Jurkat, Clone E6-1 (cell line): ENCODE measurements at regions not wholly inside any gene's neighbourhood (a gene's known extent, or its start where the extent isn't known, plus 50 kb on each side); places are given as distances from the start of the nearest gene placed in this dataset.
"Not testable (repeated sequence)": the region's sequence is repeated elsewhere in the genome, so short reads cannot be mapped to it uniquely, and the experiment has no call there.

Experiments
- DNase-seq: peaks from one replicate; pipeline ENCODE4 v3.0.0-alpha.2; 2011; ENCODE audit warnings: low read depth, low spot score
- H3K4me3 ChIP-seq: 2 replicates; pipeline ENCODE4 v1.5.1; 2011; ENCODE audit warnings: mild to moderate bottlenecking, low read length, control low read depth, moderate library complexity

GRCh38 chr9:84493284-84493947 is 152.9 kb upstream of the SLC28A3 start:
- no peak overlapping the region for H3K4me3 ChIP-seq
- DNase-seq, result peak; percentile 1

DNA sequence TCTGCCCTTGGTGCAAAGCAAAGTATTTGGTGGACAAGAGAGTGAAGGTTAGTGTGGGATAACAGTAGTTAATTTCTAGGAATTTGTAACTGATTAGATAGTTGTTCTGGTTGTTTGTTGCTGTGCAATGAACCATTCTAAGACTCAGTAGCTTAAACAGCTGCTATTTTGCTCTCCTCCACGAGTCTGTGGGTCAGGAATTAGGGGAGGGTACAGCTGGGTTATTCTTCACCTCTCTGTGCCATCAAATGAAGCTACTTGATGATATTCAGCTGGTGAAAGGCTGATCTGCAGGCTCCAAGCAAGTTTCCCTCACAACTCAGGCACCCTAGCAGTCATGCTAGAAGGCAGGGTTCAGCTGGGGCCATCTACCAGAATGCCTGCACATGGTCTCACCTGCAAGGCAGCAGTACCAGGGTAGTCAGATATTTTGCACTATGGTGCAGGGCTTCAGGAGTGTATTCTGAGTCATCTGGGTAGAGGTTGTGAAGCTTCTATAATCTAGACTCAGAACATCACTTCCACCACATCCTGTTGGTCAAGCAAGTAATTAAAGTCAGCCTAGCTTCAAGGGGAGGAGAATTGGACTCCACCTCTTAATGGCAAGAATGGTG is 159.5 kb upstream of the SLC28A3 start:
- DNase-seq, result no peak
- no peak overlapping the region for H3K4me3 ChIP-seq

GRCh38 chr9:84500826-84501225 is 160.3 kb upstream of the SLC28A3 start:
- no peak for DNase-seq
- no peak overlapping the region for H3K4me3 ChIP-seq

GRCh38 chr9:84501587-84501986 is 161.0 kb upstream of the SLC28A3 start:
- H3K4me3 ChIP-seq, result no peak overlapping the region
- DNase-seq, result no peak

- DNase-seq, result no peak
- H3K4me3 ChIP-seq, result no peak overlapping the region
Measured at GRCh38 chr9:84502066-84502465, 161.5 kb upstream of the SLC28A3 start.

GRCh38 chr9:84504360-84504759 is 163.8 kb upstream of the SLC28A3 start:
- H3K4me3 ChIP-seq, result no peak overlapping the region
- DNase-seq, result no peak

GRCh38 chr9:84511651-84512050 is 157.9 kb upstream of the NTRK2 start:
- no peak overlapping the region for H3K4me3 ChIP-seq
- DNase-seq, result no peak

GRCh38 chr9:84512493-84512892 is 157.0 kb upstream of the NTRK2 start:
- no peak overlapping the region for H3K4me3 ChIP-seq
- no peak for DNase-seq

GRCh38 chr9:84513473-84513872 is 156.1 kb upstream of the NTRK2 start:
- DNase-seq, result no peak
- H3K4me3 ChIP-seq, result no peak overlapping the region

DNA sequence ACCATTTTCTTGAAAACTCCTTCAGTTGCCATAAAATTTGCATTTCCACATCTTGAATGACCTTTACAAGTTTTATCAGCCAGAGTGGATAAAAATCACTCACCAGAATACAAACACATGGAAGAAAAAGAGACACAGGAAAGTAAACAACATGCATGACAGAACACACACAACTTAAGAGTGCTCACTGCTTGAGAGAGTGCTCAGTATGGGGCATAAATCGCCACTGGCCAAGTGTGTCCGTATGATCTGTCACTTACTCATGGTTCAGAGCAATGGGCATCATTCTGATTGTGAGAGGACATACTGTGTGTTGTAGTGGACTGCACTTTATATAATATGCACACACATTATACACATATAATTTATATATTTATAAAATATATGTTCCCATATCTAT is 155.6 kb upstream of the NTRK2 start:
- DNase-seq, result no peak
- H3K4me3 ChIP-seq, result no peak overlapping the region

GRCh38 chr9:84514421-84514820 is 155.1 kb upstream of the NTRK2 start:
- no peak overlapping the region for H3K4me3 ChIP-seq
- no peak for DNase-seq

- H3K4me3 ChIP-seq, result no peak overlapping the region
- no peak for DNase-seq
Measured at GRCh38 chr9:84517026-84517425, 152.5 kb upstream of the NTRK2 start.

DNA sequence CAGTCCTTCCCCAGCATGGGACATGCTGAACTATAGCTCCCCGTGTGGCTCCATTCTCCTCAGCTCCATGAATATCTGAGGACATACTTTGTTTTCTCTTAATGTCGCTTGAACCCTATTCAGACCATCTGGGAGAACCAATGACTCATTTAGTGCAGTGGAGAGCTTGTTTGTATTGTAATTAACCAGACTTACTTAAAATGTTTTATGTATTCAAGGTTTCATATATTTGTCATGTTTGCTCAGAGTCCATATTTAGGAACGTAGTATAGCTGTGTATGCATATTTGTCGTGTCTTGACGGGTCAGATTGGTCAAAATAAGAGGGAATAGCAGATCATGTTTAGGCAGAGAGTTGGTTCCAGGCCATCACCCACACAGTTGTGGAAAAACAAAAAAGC is 150.1 kb upstream of the NTRK2 start:
- DNase-seq, result no peak
- no peak overlapping the region for H3K4me3 ChIP-seq

DNA sequence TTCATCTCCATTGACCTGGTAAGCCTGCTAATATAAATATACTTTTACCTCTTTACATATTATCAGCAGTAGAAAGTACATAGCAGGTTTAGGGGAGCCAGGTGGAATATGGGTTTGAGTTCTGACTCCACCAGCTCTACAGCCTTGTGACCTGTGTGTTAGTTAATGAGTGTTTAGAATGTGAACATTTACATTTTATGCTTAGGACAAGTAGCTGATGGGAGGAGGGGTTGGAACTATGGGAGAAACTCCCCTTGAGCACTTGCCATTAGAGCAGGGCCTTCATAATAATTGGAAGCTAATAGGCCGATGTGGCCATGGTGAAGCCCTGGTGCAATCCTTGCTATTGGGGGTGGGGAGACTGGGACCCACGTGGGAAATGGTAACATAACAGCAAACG is 148.3 kb upstream of the NTRK2 start:
- H3K4me3 ChIP-seq, result no peak overlapping the region
- no peak for DNase-seq

DNA sequence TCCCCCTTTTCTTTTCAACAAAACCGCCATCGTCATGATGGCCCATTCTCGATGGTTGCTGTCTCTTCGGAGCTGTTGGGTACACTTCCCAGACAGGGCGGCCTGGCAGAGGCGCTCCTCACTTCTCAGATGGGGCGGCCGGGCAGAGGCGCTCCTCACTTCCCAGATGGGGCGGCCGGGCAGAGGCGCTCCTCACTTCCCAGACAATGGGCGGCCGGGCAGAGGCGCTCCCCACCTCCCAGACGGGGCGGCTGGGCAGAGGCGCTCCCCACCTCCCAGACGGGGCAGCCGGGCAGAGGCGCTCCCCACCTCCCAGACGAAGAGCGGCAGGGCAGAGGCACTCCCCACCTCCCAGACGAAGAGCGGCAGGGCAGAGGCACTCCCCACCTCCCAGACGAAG is 143.3 kb upstream of the NTRK2 start:
- not testable (repeated sequence) for DNase-seq, H3K4me3 ChIP-seq

DNA sequence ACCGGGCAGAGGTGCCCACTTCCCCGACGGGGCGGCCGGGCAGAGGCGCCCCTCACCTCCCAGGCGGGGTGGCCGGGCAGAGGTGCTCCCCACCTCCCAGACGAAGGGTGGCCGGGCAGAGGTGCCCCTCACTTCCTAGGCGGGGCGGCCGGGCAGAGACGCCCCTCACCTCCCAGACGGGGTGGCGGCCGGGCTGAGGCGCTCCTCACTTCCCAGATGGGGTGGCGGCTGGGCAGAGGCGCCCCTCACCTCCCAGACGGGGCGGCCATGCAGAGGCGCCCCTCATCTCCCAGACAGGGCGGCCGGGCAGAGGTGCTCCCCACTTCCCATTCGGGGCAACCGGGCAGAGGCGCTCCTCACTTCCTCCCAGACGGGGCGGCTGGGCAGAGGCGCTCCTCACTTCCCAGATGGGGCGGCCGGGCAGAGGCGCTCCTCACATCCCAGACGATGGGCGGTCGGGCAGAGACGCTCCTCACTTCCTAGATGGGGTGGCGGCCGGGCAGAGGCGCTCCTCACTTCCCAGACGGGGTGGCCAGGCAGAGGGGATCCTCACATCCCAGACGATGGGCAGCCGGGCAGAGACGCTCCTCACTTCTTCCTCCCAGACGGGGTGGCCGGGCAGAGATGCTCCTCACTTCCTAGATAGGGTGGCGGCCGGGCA is 142.3 kb upstream of the NTRK2 start:
- not testable (repeated sequence) for DNase-seq, H3K4me3 ChIP-seq

- DNase-seq, H3K4me3 ChIP-seq: not testable (repeated sequence)
Measured at GRCh38 chr9:84535973-84536372, 133.6 kb upstream of the NTRK2 start.

GRCh38 chr9:84538879-84539278 is 130.7 kb upstream of the NTRK2 start:
- no peak for DNase-seq
- no peak overlapping the region for H3K4me3 ChIP-seq

DNA sequence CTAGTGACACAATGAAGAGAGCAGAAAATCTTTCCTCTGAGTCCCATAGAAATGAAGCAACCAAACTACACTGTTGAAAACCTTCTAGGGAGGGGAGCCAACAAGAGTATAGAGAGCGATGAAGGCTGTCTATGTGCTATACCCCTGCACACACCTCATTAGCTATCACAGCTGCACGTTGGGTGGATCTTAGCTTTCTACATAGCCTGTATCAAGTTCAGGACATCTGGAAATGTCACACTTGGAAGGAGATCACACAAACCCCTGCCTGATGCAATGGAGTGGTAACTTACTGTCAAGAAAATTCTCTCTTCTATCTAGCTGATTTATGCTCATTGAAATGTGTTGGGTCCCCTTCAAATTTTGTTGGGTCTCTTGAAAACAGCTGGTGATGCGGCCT is 127.0 kb upstream of the NTRK2 start:
- DNase-seq, result no peak
- H3K4me3 ChIP-seq, result no peak overlapping the region

DNA sequence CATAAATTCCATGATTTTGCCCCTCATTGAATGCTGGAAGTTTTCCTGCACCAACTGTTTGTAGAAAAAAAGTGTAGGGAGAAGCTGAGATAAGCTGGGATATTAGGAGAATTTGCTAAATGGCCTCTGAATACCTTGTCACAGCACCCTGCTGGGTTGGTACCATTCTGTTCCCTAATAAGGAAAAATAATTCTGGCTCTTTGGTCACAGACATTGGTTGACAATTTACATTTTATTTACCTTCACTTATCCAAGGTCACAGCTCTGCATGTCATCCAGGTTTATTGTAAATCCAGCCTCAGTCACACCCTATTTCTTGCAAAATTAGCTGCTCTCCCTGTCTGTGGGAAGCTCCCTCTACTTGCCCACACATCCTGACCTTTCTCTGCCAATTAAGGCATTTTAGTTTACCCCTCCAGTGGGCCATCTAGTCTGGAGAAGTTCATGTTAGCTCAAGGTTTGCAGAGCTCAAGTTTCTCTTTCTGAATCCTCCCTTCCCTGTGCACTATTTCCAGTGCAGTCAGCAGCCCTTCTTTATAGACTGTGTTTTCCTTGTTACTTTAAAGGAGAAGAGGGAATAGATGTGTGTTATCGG is 115.4 kb upstream of the NTRK2 start:
- H3K4me3 ChIP-seq, result no peak overlapping the region
- DNase-seq, result no peak
